Transverse colon (tissue), 4 donors: ENCODE measurements at regions not wholly inside any gene's neighbourhood (a gene's known extent, or its start where the extent isn't known, plus 50 kb on each side); places are given as distances from the start of the nearest gene placed in this dataset.
"Not testable (repeated sequence)": the region's sequence is repeated elsewhere in the genome, so short reads cannot be mapped to it uniquely, and the experiment has no call there.

Source experiments
- DNase-seq: peaks from one replicate; pipeline ENCODE4 v3.0.0-alpha.2; 2019
- H3K27ac ChIP-seq, 4 donors: fragments of 200-600 bp; sonication (generic); 2 replicates each; pipeline ENCODE4 v1.5.1; 2016 to 2018; ENCODE audit warnings: inconsistent platforms in 4 of 4
- H3K27me3 ChIP-seq: fragments of 200-600 bp; sonication (generic); 2 replicates; pipeline ENCODE4 v1.5.1; 2017; ENCODE audit warnings: inconsistent platforms
- H3K36me3 ChIP-seq, 4 donors: fragments of 200-600 bp; sonication (generic); 2 replicates each; pipeline ENCODE4 v1.5.1; 2017 to 2019; ENCODE audit warnings: inconsistent platforms in 4 of 4
- H3K4me1 ChIP-seq, 4 donors: fragments of 200-600 bp; sonication (generic); 2 replicates each; pipeline ENCODE4 v1.5.1; 2017 to 2020; ENCODE audit warnings: inconsistent platforms in 4 of 4
- H3K4me3 ChIP-seq, 4 donors: fragments of 200-600 bp; sonication (generic); 1 replicate in 1 of 4; 2 replicates in 3 of 4; pipeline versions ENCODE4 v1.5.1 to v1.6.1; 2017 to 2019; ENCODE audit warnings: inconsistent platforms in 4 of 4
- H3K9me3 ChIP-seq, 2 donors: fragments of 200-600 bp; sonication (generic); 2 replicates each; pipeline ENCODE4 v1.5.1; 2017 to 2019; ENCODE audit warnings: inconsistent platforms in 2 of 2
- CTCF ChIP-seq, 5 experiments: fragments of 200-600 bp in 3 of 5; fragments of 450-650 bp in 2 of 5; sonication (generic) in 3 of 5; IDR thresholded peaks; 1 replicate in 2 of 5; 2 replicates in 3 of 5; pipeline ENCODE4 v1.5.1; 2016 to 2017; ENCODE audit warnings: antibody characterized with exemption in 5 of 5, inconsistent platforms in 3 of 5, mild to moderate bottlenecking in 2 of 5, moderate library complexity in 1 of 5
- EP300 ChIP-seq: sonication (generic); formaldehyde crosslinking; IDR thresholded peaks from one replicate; pipeline ENCODE4 v1.6.1; 2017; ENCODE audit warnings: antibody characterized with exemption, low read depth
- POLR2A ChIP-seq: fragments of 450-650 bp; IDR thresholded peaks from one replicate; pipeline ENCODE4 v1.6.1; 2016; ENCODE audit warnings: antibody characterized with exemption, mild to moderate bottlenecking, moderate library complexity
- POLR2AphosphoS5 ChIP-seq, 3 donors: sonication (generic); formaldehyde crosslinking; IDR thresholded peaks; one replicate each; pipeline ENCODE4 v1.6.1; 2016; ENCODE audit warnings: antibody characterized with exemption in 3 of 3
- WGBS, 2 donors: methylation state at CpG; one replicate each; pipeline ENCODE4 v1.1.5; 2018; ENCODE audit warnings: low coverage in 1 of 2; 5-methylcytosine and 5-hydroxymethylcytosine counted together
- in situ Hi-C, 4 donors: fragments of 200-750 bp; cut with MboI; loops; one replicate each; pipeline versions ENCODE4 v1.15.0 to v1.15.1; 2017; ENCODE audit warnings: low sequenced_read_pairs in 3 of 4, low pct_ligation_motif_present in 1 of 4, low pct_unique_long_range_greater_than_20kb in 1 of 4
- intact Hi-C: fragments of 100-400 bp; cut with DNase I; formaldehyde crosslinking; loops from one replicate; pipeline ENCODE4 v1.15.1; 2023; ENCODE audit warnings: low total_unique reads

GRCh38 chr5:156053056-156053455 is 273.9 kb upstream of the SGCD start:
- Histone ChIP-seq H3K27ac (no peak overlapping the region), H3K4me3 (no peak overlapping the region), H3K27me3 (no peaks in the 10 kb centered on the region), H3K4me1 (no peaks in the 10 kb centered on the region), H3K36me3 (no peaks in the 10 kb centered on the region), H3K9me3 (no peaks in the 10 kb centered on the region)
- no peak for DNase-seq
- intact Hi-C loops, result no loop called here
- no peak for TF ChIP-seq EP300
- no peak for TF ChIP-seq POLR2A
- no peak for TF ChIP-seq CTCF (IDR thresholded peaks at IDR 0.05)
- no peak for TF ChIP-seq POLR2AphosphoS5 (IDR thresholded peaks at IDR 0.05)
- WGBS, 2 donors, result 79% methylated on average over 2 of the region's 2 CpGs; no CpG with 5 or more reads in 1 of the 2 donors
- in situ Hi-C loops, result no loop called here

- in situ Hi-C loops, result no loop called here
- Histone ChIP-seq H3K4me3 (no peak overlapping the region), H3K36me3 (no peaks in the 10 kb centered on the region), H3K4me1 (no peaks in the 10 kb centered on the region), H3K27me3 (no peaks in the 10 kb centered on the region), H3K9me3 (peaks cover 0 to 3% of the 10 kb centered on the region in 2 donors), H3K27ac (no peak overlapping the region)
- TF ChIP-seq POLR2AphosphoS5 (IDR thresholded peaks at IDR 0.05), result no peak
- no peak for TF ChIP-seq POLR2A
- TF ChIP-seq CTCF (IDR thresholded peaks at IDR 0.05), result no peak
- TF ChIP-seq EP300, result no peak
- no peak for DNase-seq
- intact Hi-C loops, result no loop called here
- WGBS, 2 donors, result 69 to 82% methylated on average over 4 of the region's 4 CpGs
These were observed 250.1 kb upstream of the SGCD start for GRCh38 chr5:156076912-156077311.

GRCh38 chr5:156087577-156088110 is 239.3 kb upstream of the SGCD start:
- no peak overlapping the region for H3K27ac ChIP-seq
- in situ Hi-C loops (no loop called here), intact Hi-C loops (no loop called here)
- no peaks in the 10 kb centered on the region for H3K27me3 ChIP-seq
- no peaks in the 10 kb centered on the region for H3K4me1 ChIP-seq
- H3K9me3 ChIP-seq, result peaks cover 10% of the 10 kb centered on the region in 2 donors
- H3K4me3 ChIP-seq, result no peak overlapping the region
- 80 to 88% methylated on average over 1 to 5 of the region's 5 CpGs for WGBS, 2 donors
- no peak for DNase-seq
- TF ChIP-seq POLR2AphosphoS5 (IDR thresholded peaks at IDR 0.05), result no peak
- TF ChIP-seq EP300, result no peak
- no peak for TF ChIP-seq POLR2A
- TF ChIP-seq CTCF (IDR thresholded peaks at IDR 0.05), result no peak
- H3K36me3 ChIP-seq, result no peaks in the 10 kb centered on the region

- in situ Hi-C loops, DNase-seq, H3K27ac ChIP-seq, H3K4me3 ChIP-seq, H3K4me1 ChIP-seq, intact Hi-C loops, H3K36me3 ChIP-seq, H3K27me3 ChIP-seq: not testable (repeated sequence)
- WGBS, 2 donors, result 79 to 80% methylated on average over 8 to 10 of the region's 10 CpGs
- H3K9me3 ChIP-seq, result peaks cover 10% of the 10 kb centered on the region in 2 donors
These were observed 236.7 kb upstream of the SGCD start for GRCh38 chr5:156089955-156090940.
